HEK293T (cell line): ENCODE measurements at regions not wholly inside any gene's neighbourhood (a gene's known extent, or its start where the extent isn't known, plus 50 kb on each side); places are given as distances from the start of the nearest gene placed in this dataset.

ENCODE experiments used
- CTCF ChIA-PET: fragments of 350-600 bp; formaldehyde crosslinking; extraction: SDS; loops from one replicate; lab custom pipeline; 2021; ENCODE audit warnings: antibody characterized with exemption, inconsistent platforms; lab: Yijun Ruan, JAX
- POLR2A ChIA-PET: fragments of 350-600 bp; formaldehyde crosslinking; extraction: SDS; loops from one replicate; lab custom pipeline; 2020; ENCODE audit warnings: antibody characterized with exemption, inconsistent platforms; lab: Yijun Ruan, JAX
- DNase-seq: peaks from one replicate; pipeline ENCODE4 v3.0.0; 2012; ENCODE audit warnings: mixed read lengths; ENCODE audit errors: extremely low spot score
- ARNT ChIP-seq: fragments of 450-650 bp; IDR thresholded peaks from 2 replicates; pipeline ENCODE4 v1.6.1; 2017; ENCODE audit warnings: mild to moderate bottlenecking
- BHLHE40 ChIP-seq: fragments of 450-650 bp; IDR thresholded peaks from 2 replicates; pipeline ENCODE4 v1.6.1; 2016; ENCODE audit warnings: mild to moderate bottlenecking, moderate library complexity, borderline replicate concordance
- CTBP1 ChIP-seq: fragments of 450-650 bp; IDR thresholded peaks from 2 replicates; pipeline ENCODE4 v1.6.1; 2016; ENCODE audit warnings: borderline replicate concordance
- ELF4 ChIP-seq: fragments of 450-650 bp; IDR thresholded peaks from 2 replicates; pipeline ENCODE4 v1.6.1; 2017; ENCODE audit warnings: antibody characterized with exemption
- FOXA1 ChIP-seq: fragments of 450-650 bp; IDR thresholded peaks from 2 replicates; pipeline ENCODE4 v1.6.1; 2016; ENCODE audit warnings: mild to moderate bottlenecking
- FOXK2 ChIP-seq: fragments of 450-650 bp; IDR thresholded peaks from 2 replicates; pipeline ENCODE4 v1.6.1; 2016; ENCODE audit warnings: mild to moderate bottlenecking
- FOXM1 ChIP-seq: fragments of 450-650 bp; IDR thresholded peaks from 2 replicates; pipeline ENCODE4 v1.6.1; 2017; ENCODE audit warnings: mild to moderate bottlenecking, borderline replicate concordance
- HDGF ChIP-seq: fragments of 450-650 bp; IDR thresholded peaks from 2 replicates; pipeline ENCODE4 v1.6.1; 2017; ENCODE audit warnings: antibody characterized with exemption, borderline replicate concordance
- L3MBTL2 ChIP-seq: fragments of 450-650 bp; conservative IDR thresholded peaks from 2 replicates; pipeline ENCODE4 v1.6.1; 2016; ENCODE audit warnings: mild to moderate bottlenecking
- LEF1 ChIP-seq: fragments of 450-650 bp; IDR thresholded peaks from 2 replicates; pipeline ENCODE4 v1.6.1; 2017; ENCODE audit warnings: mild to moderate bottlenecking, borderline replicate concordance
- NFRKB ChIP-seq: fragments of 450-650 bp; IDR thresholded peaks from 2 replicates; pipeline ENCODE4 v1.6.1; 2016; ENCODE audit warnings: mild to moderate bottlenecking, moderate library complexity
- SP1 ChIP-seq: fragments of 450-650 bp; IDR thresholded peaks from 2 replicates; pipeline ENCODE4 v1.6.1; 2017
- SUZ12 ChIP-seq: fragments of 450-650 bp; IDR thresholded peaks from 2 replicates; pipeline ENCODE4 v1.6.1; 2016; ENCODE audit warnings: mild to moderate bottlenecking
- TARDBP ChIP-seq: fragments of 450-650 bp; IDR thresholded peaks from 2 replicates; pipeline ENCODE4 v1.6.1; 2016
- ZNF384 ChIP-seq: fragments of 450-650 bp; IDR thresholded peaks from 2 replicates; pipeline ENCODE4 v1.6.1; 2016
- TF ChIP-seq, protein P1 (sequence below): fragments of 450-650 bp; IDR thresholded peaks from 2 replicates; pipeline ENCODE4 v1.6.1; 2016

DNA sequence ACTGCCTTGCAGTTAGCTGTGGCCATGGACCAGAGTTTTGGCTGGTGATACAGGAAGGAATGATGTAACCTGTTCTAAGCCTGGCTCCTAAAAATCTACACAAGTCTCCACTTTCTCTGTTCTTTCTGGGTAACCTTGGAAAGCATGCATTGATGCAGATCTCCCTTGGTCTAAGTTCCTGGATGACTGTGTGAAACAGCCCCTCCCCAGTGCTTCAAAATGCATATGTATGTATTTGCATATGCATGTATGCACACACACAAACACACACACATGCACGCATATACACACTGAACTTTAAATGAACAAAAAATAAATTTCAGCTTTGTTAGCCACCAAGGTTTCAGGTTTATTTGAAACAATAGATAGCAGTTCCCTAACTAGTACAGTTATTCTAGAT is 296.1 kb downstream of the OSR1 start:
- no peak for TF ChIP-seq FOXK2
- no peak for TF ChIP-seq ZNF384
- TF ChIP-seq CTBP1: no peak
- TF ChIP-seq NFRKB: no peak
- no peak for TF ChIP-seq ARNT
- TF ChIP-seq, protein P1, sequence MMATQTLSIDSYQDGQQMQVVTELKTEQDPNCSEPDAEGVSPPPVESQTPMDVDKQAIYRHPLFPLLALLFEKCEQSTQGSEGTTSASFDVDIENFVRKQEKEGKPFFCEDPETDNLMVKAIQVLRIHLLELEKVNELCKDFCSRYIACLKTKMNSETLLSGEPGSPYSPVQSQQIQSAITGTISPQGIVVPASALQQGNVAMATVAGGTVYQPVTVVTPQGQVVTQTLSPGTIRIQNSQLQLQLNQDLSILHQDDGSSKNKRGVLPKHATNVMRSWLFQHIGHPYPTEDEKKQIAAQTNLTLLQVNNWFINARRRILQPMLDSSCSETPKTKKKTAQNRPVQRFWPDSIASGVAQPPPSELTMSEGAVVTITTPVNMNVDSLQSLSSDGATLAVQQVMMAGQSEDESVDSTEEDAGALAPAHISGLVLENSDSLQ: no peak
- TF ChIP-seq HDGF: no peak
- no peak for TF ChIP-seq TARDBP
- POLR2A ChIA-PET: no interaction called here
- no peak for DNase-seq
- CTCF ChIA-PET: no interaction called here

- DNase-seq: no peak
- POLR2A ChIA-PET: no interaction called here
These were observed 299.3 kb downstream of the OSR1 start for GRCh38 chr2:19059076-19059475.

GRCh38 chr2:19051203-19051831 is 307.1 kb downstream of the OSR1 start:
- DNase-seq: no peak
- no peak for TF ChIP-seq L3MBTL2
- no peak for TF ChIP-seq NFRKB
- no peak for TF ChIP-seq LEF1
- TF ChIP-seq BHLHE40: no peak
- no peak for TF ChIP-seq TARDBP
- TF ChIP-seq FOXA1: no peak
- TF ChIP-seq ZNF384: no peak
- no peak for TF ChIP-seq HDGF
- TF ChIP-seq FOXM1: no peak
- no peak for TF ChIP-seq ARNT
- TF ChIP-seq, protein P1: no peak
- no peak for TF ChIP-seq SP1
- no peak for TF ChIP-seq CTBP1
- no peak for TF ChIP-seq FOXK2
- no peak for TF ChIP-seq ELF4
- no peak for TF ChIP-seq SUZ12
- POLR2A ChIA-PET: no interaction called here
- CTCF ChIA-PET: no interaction called here

More at GRCh38 chr2:19059076-19059475, 299.3 kb downstream of the OSR1 start:
- TF ChIP-seq SP1 (no peak), TARDBP (no peak), CTBP1 (no peak), FOXK2 (no peak), L3MBTL2 (no peak), BHLHE40 (no peak), ARNT (no peak)
- CTCF ChIA-PET: no interaction called here

DNA sequence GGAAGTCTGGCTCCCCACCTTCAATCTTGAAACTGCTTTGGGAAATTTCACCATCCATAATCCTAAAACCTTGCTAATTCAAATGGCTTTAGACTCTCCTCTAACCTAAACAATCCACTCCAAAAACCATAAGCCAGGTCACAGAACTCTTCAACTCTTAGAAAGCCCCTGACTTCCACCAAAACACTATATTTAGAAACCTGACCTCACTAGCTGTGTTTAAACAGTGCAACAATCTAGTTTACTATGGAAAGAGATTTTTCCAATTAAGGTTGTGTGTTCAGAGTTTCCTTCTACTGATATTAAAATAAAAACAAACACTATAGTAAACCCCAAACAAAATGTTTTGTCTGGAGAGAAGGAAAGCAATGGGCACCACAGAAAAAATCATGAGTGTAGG is 308.1 kb downstream of the OSR1 start:
- no peak for TF ChIP-seq FOXM1
- POLR2A ChIA-PET: no interaction called here
- DNase-seq: no peak
- CTCF ChIA-PET: no interaction called here

- ChIA-PET POLR2A (no interaction called here), CTCF (no interaction called here)
- DNase-seq: no peak
- TF ChIP-seq CTBP1 (no peak), FOXM1 (no peak), SP1 (no peak), ZNF384 (no peak), FOXA1 (no peak), FOXK2 (no peak), ELF4 (no peak), BHLHE40 (no peak), ARNT (no peak), HDGF (no peak), L3MBTL2 (no peak), LEF1 (no peak), SUZ12 (no peak), TARDBP (no peak), NFRKB (no peak)
- TF ChIP-seq, protein P1: no peak
These were observed 309.7 kb downstream of the OSR1 start for GRCh38 chr2:19048593-19049266.

GRCh38 chr2:19046986-19047780 is 311.2 kb downstream of the OSR1 start:
- POLR2A ChIA-PET: no interaction called here
- TF ChIP-seq, protein P1: no peak
- TF ChIP-seq NFRKB: no peak
- no peak for TF ChIP-seq ARNT
- no peak for TF ChIP-seq TARDBP
- no peak for TF ChIP-seq LEF1
- TF ChIP-seq FOXK2: no peak
- TF ChIP-seq ZNF384: no peak
- no peak for TF ChIP-seq L3MBTL2
- no peak for TF ChIP-seq FOXM1
- TF ChIP-seq SUZ12: no peak
- TF ChIP-seq CTBP1: no peak
- TF ChIP-seq FOXA1: no peak
- TF ChIP-seq SP1: no peak
- no peak for TF ChIP-seq ELF4
- no peak for TF ChIP-seq BHLHE40
- no peak for TF ChIP-seq HDGF
- CTCF ChIA-PET: no interaction called here
- DNase-seq: no peak
